Uterus (tissue), 3 donors: ENCODE measurements at regions not wholly inside any gene's neighbourhood (a gene's known extent, or its start where the extent isn't known, plus 50 kb on each side); places are given as distances from the start of the nearest gene placed in this dataset.
A peak's percentile ranks its signal among the peaks of the same experiment; 100 is the strongest.

Experiments used
- DNase-seq, 2 donors: peaks; one replicate each; pipeline ENCODE4 v3.0.0-alpha.2; 2019 to 2020
- H3K27ac ChIP-seq, 2 donors: fragments of 200-600 bp; sonication (generic); 1 replicate in 1 of 2; 2 replicates in 1 of 2; pipeline ENCODE4 v1.5.1; 2016 to 2018
- H3K27me3 ChIP-seq, 2 donors: fragments of 200-600 bp; sonication (generic); one replicate each; pipeline ENCODE4 v1.5.1; 2018 to 2019; ENCODE audit warnings: control low read depth in 1 of 2
- H3K36me3 ChIP-seq, 2 donors: fragments of 200-600 bp; sonication (generic); one replicate each; pipeline ENCODE4 v1.5.1; 2019; ENCODE audit warnings: control low read depth in 1 of 2
- H3K4me1 ChIP-seq, 2 donors: fragments of 200-600 bp; sonication (generic); one replicate each; pipeline ENCODE4 v1.5.1; 2018 to 2019; ENCODE audit warnings: control low read depth in 1 of 2
- H3K4me3 ChIP-seq, 2 donors: fragments of 200-600 bp; sonication (generic); 1 replicate in 1 of 2; 2 replicates in 1 of 2; pipeline ENCODE4 v1.5.1; 2018 to 2019; ENCODE audit warnings: mild to moderate bottlenecking in 1 of 2
- H3K9me3 ChIP-seq, 2 donors: fragments of 200-600 bp; sonication (generic); one replicate each; pipeline ENCODE4 v1.5.1; 2019; ENCODE audit warnings: control low read depth in 1 of 2
- CTCF ChIP-seq, 4 experiments: fragments of 200-600 bp in 2 of 4; fragments of 450-650 bp in 2 of 4; sonication (generic) in 2 of 4; IDR thresholded peaks; one replicate each; pipeline ENCODE4 v1.5.1; 2016 to 2019; ENCODE audit warnings: antibody characterized with exemption in 4 of 4, mild to moderate bottlenecking in 2 of 4, moderate library complexity in 1 of 4
- POLR2A ChIP-seq, 2 donors: fragments of 450-650 bp; IDR thresholded peaks; one replicate each; pipeline ENCODE4 v1.6.1; 2016; ENCODE audit warnings: antibody characterized with exemption in 2 of 2, mild to moderate bottlenecking in 1 of 2, moderate library complexity in 1 of 2
- intact Hi-C: fragments of 100-400 bp; cut with DNase I; formaldehyde crosslinking; loops from one replicate; pipeline ENCODE4 v1.15.1; 2023; ENCODE audit warnings: low total_unique reads
- donor health status: DM: yes; HTN: yes; CAD: no.

- Histone ChIP-seq H3K4me3 (no peak overlapping the region), H3K27ac (no peak overlapping the region), H3K36me3 (no peaks in the 10 kb centered on the region), H3K4me1 (no peaks in the 10 kb centered on the region), H3K9me3 (no peaks in the 10 kb centered on the region), H3K27me3 (no peaks in the 10 kb centered on the region)
- no peak for DNase-seq
- intact Hi-C loops, result no loop called here
- no peak for TF ChIP-seq POLR2A (IDR thresholded peaks at IDR 0.05)
- no peak for TF ChIP-seq CTCF (IDR thresholded peaks at IDR 0.05)
These were observed 206.0 kb upstream of the KBTBD8 start for GRCh38 chr3:66792086-66792485.

- TF ChIP-seq CTCF (IDR thresholded peaks at IDR 0.05), result no peak
- no peak for TF ChIP-seq POLR2A (IDR thresholded peaks at IDR 0.05)
- Histone ChIP-seq H3K27me3 (no peaks in the 10 kb centered on the region), H3K36me3 (no peaks in the 10 kb centered on the region), H3K27ac (no peak overlapping the region), H3K4me1 (no peaks in the 10 kb centered on the region), H3K9me3 (no peaks in the 10 kb centered on the region), H3K4me3 (no peak overlapping the region)
- DNase-seq, result no peak
- intact Hi-C loops, result no loop called here
These were observed 202.7 kb upstream of the KBTBD8 start for GRCh38 chr3:66795365-66795764.

DNA sequence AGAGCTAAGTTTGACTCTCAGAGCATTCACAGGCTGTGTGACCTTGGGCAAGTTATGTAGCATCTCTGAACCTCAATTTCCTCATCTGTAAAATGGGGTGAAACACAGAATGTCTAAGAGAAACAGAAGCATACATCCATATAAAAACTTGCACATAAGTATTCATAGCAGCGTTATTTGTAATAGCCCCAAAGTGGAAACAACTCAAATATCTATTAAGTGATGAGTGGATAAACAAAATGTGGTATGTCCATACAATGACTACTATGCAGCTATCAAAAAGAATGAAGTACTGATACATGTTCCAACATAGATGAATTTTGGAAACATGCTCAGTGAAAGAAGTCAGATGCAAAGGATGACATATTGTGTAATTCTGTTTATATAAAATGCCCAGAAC, 201.8 kb upstream of the KBTBD8 start:
- intact Hi-C loops, result no loop called here
- H3K9me3 ChIP-seq, result no peaks in the 10 kb centered on the region
- no peaks in the 10 kb centered on the region for H3K36me3 ChIP-seq
- no peak overlapping the region for H3K27ac ChIP-seq
- DNase-seq, result no peak
- TF ChIP-seq POLR2A (IDR thresholded peaks at IDR 0.05), result no peak
- TF ChIP-seq CTCF (IDR thresholded peaks at IDR 0.05), result no peak
- H3K27me3 ChIP-seq, result no peaks in the 10 kb centered on the region
- H3K4me1 ChIP-seq, result no peaks in the 10 kb centered on the region
- H3K4me3 ChIP-seq, result no peak overlapping the region

GRCh38 chr3:66797889-66798560, 200.1 kb upstream of the KBTBD8 start:
- intact Hi-C loops, result no loop called here
- TF ChIP-seq CTCF (IDR thresholded peaks at IDR 0.05) (no peak), POLR2A (IDR thresholded peaks at IDR 0.05) (no peak)
- Histone ChIP-seq H3K4me3 (no peak overlapping the region), H3K36me3 (no peaks in the 10 kb centered on the region), H3K4me1 (no peaks in the 10 kb centered on the region), H3K27me3 (no peaks in the 10 kb centered on the region), H3K27ac (no peak overlapping the region), H3K9me3 (no peaks in the 10 kb centered on the region)
- DNase-seq, result peak in 1 of 2 donors; percentile 31

DNA sequence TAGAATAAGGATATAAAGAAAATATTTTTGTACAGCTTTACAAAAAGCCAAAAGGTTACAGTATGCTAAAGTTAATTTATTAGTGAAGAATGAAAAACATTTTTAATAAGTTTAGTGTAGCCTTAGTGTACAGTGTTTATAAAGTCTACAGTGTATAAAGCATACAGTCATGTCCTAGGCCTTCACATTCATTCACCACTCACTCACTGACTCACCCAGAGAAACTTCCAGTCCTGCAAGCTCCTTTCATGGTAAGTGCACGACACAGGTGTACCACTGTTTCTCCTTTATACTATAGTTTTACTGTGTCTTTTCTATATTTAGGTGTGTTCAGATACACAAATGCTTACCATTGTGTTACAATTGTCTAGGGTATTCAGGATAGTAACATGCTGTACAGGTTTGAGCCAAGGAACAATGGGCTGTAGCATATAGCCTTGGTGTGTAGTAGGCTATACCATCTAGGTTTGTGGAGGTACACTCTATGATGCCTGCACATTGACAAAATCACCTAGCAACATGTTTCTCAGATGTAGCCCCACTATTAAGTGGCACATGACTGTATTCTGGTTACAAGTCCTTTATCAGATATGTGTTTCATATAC, 197.1 kb upstream of the KBTBD8 start:
- no peaks in the 10 kb centered on the region for H3K9me3 ChIP-seq
- no peaks in the 10 kb centered on the region for H3K36me3 ChIP-seq
- DNase-seq, result no peak
- no peak overlapping the region for H3K27ac ChIP-seq
- TF ChIP-seq CTCF (IDR thresholded peaks at IDR 0.05) (no peak), POLR2A (IDR thresholded peaks at IDR 0.05) (no peak)
- H3K27me3 ChIP-seq, result no peaks in the 10 kb centered on the region
- intact Hi-C loops, result no loop called here
- H3K4me1 ChIP-seq, result no peaks in the 10 kb centered on the region
- no peak overlapping the region for H3K4me3 ChIP-seq
